T47D (cell line): ENCODE measurements at regions not wholly inside any gene's neighbourhood (a gene's known extent, or its start where the extent isn't known, plus 50 kb on each side); places are given as distances from the start of the nearest gene placed in this dataset.

Source experiments
- DNase-seq, 2 experiments: peaks; one replicate each; pipeline versions ENCODE4 v3.0.0 to v3.0.0-alpha.2; 2011 to 2012; ENCODE audit warnings: low read depth in 1 of 2, low spot score in 1 of 2
- JUND ChIP-seq: IDR thresholded peaks from 2 replicates; pipeline ENCODE4 v1.6.1; 2012; ENCODE audit warnings: low read depth
- in situ Hi-C: cut with HindIII; loops from 2 replicates; pipeline ENCODE4 v1.10.0; 2016; ENCODE audit warnings: low sequenced_read_pairs, low pct_unique_long_range_greater_than_20kb

GRCh38 chr14:97866195-97866594 lies 1069.0 kb downstream of the VRK1 start:
- DNase-seq: no peak
- in situ Hi-C loops: no loop called here
- no peak for TF ChIP-seq JUND

GRCh38 chr14:97866664-97867063 lies 1069.5 kb downstream of the VRK1 start:
- TF ChIP-seq JUND: no peak
- in situ Hi-C loops: no loop called here
- DNase-seq: no peak

GRCh38 chr14:97873291-97873690 lies 1076.1 kb downstream of the VRK1 start:
- DNase-seq: peak in 1 of 2 experiments; percentile 35
- in situ Hi-C loops: no loop called here
- no peak for TF ChIP-seq JUND

- TF ChIP-seq JUND: no peak
- in situ Hi-C loops: no loop called here
- no peak for DNase-seq
Measured at GRCh38 chr14:97874394-97874793, 1077.2 kb downstream of the VRK1 start.

GRCh38 chr14:97878206-97878605 lies 1081.0 kb downstream of the VRK1 start:
- in situ Hi-C loops: no loop called here
- peak in 1 of 2 experiments; percentile 61 for DNase-seq
- TF ChIP-seq JUND: no peak

GRCh38 chr14:97878727-97879126 lies 1081.5 kb downstream of the VRK1 start:
- peak in 1 of 2 experiments; percentile 48 for DNase-seq
- in situ Hi-C loops: no loop called here
- TF ChIP-seq JUND: no peak

DNA sequence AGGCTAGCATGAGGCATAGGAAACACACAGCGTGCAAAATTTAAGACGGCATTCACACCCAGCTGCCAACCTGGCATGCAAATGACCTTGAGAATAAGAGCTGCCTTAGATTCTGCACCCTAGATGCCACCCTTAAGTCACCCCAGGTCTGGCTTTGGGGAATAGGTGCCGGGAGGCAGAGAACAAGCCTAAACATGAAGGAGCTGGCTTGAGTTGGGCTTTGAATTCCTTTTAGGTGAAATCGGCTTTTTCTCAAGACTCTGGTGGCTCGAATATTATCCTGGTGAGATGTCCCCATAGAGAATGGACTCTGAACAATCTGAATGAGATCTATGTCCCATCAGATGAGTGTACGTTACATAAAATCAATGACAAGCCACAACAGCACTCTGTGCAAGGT lies 1090.5 kb downstream of the VRK1 start:
- DNase-seq: no peak
- in situ Hi-C loops: no loop called here
- TF ChIP-seq JUND: no peak

DNA sequence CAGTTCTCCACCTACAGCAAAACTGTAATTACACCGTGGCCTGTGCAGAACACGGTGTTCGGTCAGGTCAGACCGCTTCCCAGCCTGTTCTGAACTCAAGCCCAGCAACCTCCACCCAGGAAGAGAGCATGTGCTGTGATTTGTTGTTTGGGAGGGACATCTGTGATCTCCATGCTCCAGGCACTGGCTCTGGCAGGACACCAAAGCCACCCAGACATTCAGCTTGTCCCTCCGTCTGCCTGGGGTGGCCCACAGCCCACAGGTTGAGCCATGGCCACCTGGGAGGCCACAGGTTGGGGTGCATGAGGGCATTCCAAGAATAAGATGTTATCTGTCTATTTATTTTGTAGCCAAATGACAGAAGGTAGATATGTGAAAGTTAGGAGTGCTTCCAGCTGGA lies 1091.1 kb downstream of the VRK1 start:
- TF ChIP-seq JUND: no peak
- in situ Hi-C loops: no loop called here
- no peak for DNase-seq

GRCh38 chr14:97891515-97891914 lies 1094.3 kb downstream of the VRK1 start:
- in situ Hi-C loops: no loop called here
- no peak for TF ChIP-seq JUND

GRCh38 chr14:97894552-97894951 lies 1097.4 kb downstream of the VRK1 start:
- DNase-seq: no peak
- in situ Hi-C loops: no loop called here
- no peak for TF ChIP-seq JUND

More at GRCh38 chr14:97891515-97891914, 1094.3 kb downstream of the VRK1 start:
- no peak for DNase-seq

DNA sequence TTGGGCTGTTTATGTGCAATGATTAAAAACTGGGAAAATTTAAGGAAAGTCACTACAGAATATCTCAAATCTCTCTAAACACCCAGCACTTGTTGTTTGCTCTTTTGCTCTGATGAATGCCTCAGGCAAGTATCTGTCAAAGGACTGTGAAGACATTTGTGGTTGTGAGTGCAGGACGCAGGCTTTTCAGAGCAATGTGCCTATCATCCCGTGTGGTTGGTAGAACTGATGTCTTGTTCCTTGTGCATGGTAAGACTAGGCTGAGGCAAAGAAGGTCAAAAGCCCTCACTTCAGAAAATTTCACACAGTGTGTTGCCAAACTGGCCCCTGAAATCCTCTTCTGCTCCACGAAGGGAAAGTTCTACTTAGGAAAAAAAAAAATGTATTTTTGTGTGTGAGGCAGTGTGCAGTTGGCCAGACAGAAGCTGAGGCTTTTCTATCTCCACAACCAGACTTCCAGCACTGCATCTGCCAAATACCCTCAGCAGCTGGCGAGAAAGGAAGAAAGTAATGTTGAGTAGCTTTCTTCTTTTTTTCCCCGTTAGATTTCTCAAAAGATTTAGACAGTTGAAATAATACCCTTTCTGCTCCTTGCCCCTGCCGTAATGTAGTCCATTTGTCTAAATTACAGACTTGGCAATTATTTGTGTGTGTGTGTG lies 1103.1 kb downstream of the VRK1 start:
- peak in 1 of 2 experiments; percentile 15 for DNase-seq
- TF ChIP-seq JUND: no peak
- in situ Hi-C loops: no loop called here

DNA sequence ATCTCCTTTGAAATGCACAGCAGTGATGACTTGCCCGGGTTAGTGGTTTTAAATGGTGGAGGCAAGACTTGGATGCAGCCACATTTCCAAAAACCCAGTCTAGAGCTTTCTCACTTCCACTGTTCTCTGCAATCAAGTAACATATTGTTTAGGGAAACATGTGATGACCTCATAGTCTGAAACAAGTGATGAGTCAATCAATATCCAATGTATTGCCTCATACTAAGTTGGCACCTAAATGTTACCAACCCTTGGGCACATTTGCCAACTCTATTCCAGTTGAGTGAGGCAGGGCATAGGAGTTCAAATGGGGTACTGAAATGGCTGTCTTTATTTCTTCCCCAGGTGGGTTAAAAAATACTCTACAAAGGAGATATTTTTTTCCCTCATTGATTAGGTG lies 1105.4 kb downstream of the VRK1 start:
- no peak for DNase-seq
- in situ Hi-C loops: no loop called here
- no peak for TF ChIP-seq JUND

DNA sequence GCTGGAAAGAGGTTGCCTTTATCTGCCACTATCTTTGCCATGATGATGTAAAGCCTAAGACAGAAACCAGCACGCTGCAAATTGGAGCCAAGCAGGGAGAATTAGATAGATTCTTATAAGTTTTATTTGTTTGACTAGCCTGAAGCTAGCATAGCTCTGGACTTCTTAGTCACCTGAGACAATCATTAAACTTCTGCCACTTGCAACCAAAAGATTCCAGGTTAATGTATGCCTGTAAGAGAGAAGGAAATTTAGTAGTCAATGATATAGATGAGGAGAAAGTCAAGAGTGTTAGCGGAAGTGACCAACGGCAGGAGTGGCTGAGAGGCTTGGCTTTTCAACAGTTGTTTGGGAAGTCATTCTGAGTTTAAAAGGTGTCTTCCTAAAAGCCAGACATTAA lies 1106.6 kb downstream of the VRK1 start:
- TF ChIP-seq JUND: no peak

DNA sequence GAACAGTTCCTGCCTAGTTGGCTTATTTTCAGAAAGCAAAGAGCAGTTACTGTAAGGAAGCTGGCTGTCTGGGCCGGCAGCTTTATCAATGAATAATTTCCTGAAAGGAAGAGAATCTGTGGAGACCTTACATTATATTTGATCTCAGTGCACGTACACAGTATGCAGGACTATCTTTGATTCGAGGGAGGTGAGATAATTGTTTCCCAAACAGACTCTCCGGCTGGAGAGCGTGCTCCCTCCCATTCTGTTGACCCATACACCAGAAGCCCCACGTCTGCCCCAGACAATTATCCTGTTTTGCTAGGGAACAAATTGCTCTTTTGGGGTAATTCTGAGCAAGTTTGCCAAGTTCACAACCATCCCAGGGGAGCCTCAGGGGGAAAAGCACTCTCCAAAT lies 1115.0 kb downstream of the VRK1 start:
- no peak for TF ChIP-seq JUND
- in situ Hi-C loops: no loop called here
- DNase-seq: no peak

More for the DNA sequence above, 1106.6 kb downstream of the VRK1 start:
- in situ Hi-C loops: no loop called here
- no peak for DNase-seq
